ENCODE measurements at regions not wholly inside any gene's neighbourhood (a gene's known extent, or its start where the extent isn't known, plus 50 kb on each side); places are given as distances from the start of the nearest gene placed in this dataset.

GRCh38 chr5:99922386-99922785 lies 612.8 kb upstream of the FAM174A start:
- DNase-seq (ENCODE audit: low read depth) = no peak

- DNase-seq (ENCODE audit: low read depth) = no peak
Observed at GRCh38 chr5:99911971-99912370, 623.2 kb upstream of the FAM174A start.

GRCh38 chr5:99906776-99907175 lies 628.4 kb upstream of the FAM174A start:
- DNase-seq (ENCODE audit: low read depth) = no peak

GRCh38 chr5:99901972-99902371 lies 633.2 kb upstream of the FAM174A start:
- DNase-seq (ENCODE audit: low read depth) = no peak

- DNase-seq (ENCODE audit: low read depth) = peak; percentile 62
Observed at GRCh38 chr5:99900302-99900852, 634.8 kb upstream of the FAM174A start.

GRCh38 chr5:99879791-99880511 lies 655.2 kb upstream of the FAM174A start:
- DNase-seq (ENCODE audit: low read depth) = no peak

GRCh38 chr5:99878830-99879229 lies 656.3 kb upstream of the FAM174A start:
- DNase-seq (ENCODE audit: low read depth) = no peak

GRCh38 chr5:99866740-99867139 lies 668.4 kb upstream of the FAM174A start:
- peak; percentile 10 for DNase-seq (ENCODE audit: low read depth)

- no peak for DNase-seq (ENCODE audit: low read depth)
Observed at GRCh38 chr5:99865159-99865558, 670.0 kb upstream of the FAM174A start.

GRCh38 chr5:99835791-99836190 lies 699.4 kb upstream of the FAM174A start:
- no peak for DNase-seq (ENCODE audit: low read depth)

- no peak for DNase-seq (ENCODE audit: low read depth)
Observed at GRCh38 chr5:99827136-99827535, 708.0 kb upstream of the FAM174A start.

GRCh38 chr5:99817796-99818195 lies 717.4 kb upstream of the FAM174A start:
- DNase-seq (ENCODE audit: low read depth) = no peak

- DNase-seq (ENCODE audit: low read depth) = no peak
Observed at GRCh38 chr5:99814321-99815063, 720.7 kb upstream of the FAM174A start.

GRCh38 chr5:99808657-99809230 lies 726.4 kb upstream of the FAM174A start:
- DNase-seq (ENCODE audit: low read depth) = no peak

GRCh38 chr5:99807346-99807745 lies 727.8 kb upstream of the FAM174A start:
- DNase-seq (ENCODE audit: low read depth) = no peak

GRCh38 chr5:99795031-99795430 lies 740.1 kb upstream of the FAM174A start:
- DNase-seq (ENCODE audit: low read depth) = no peak

GRCh38 chr5:99788482-99788881 lies 746.7 kb upstream of the FAM174A start:
- DNase-seq (ENCODE audit: low read depth) = no peak

GRCh38 chr5:99775189-99775588 lies 760.0 kb upstream of the FAM174A start:
- DNase-seq (ENCODE audit: low read depth) = no peak

- no peak for DNase-seq (ENCODE audit: low read depth)
Observed at GRCh38 chr5:99773290-99773689, 761.9 kb upstream of the FAM174A start.

GRCh38 chr5:99771296-99771695 lies 763.9 kb upstream of the FAM174A start:
- no peak for DNase-seq (ENCODE audit: low read depth)

- DNase-seq (ENCODE audit: low read depth) = no peak
Observed at GRCh38 chr5:99765011-99765410, 770.2 kb upstream of the FAM174A start.

GRCh38 chr5:99763021-99763774 lies 772.0 kb upstream of the FAM174A start:
- DNase-seq (ENCODE audit: low read depth) = no peak

Data from HT1080 (cell line).